GM18526 (cell line): ENCODE measurements at regions not wholly inside any gene's neighbourhood (a gene's known extent, or its start where the extent isn't known, plus 50 kb on each side); places are given as distances from the start of the nearest gene placed in this dataset.
A peak's percentile ranks its signal among the peaks of the same experiment; 100 is the strongest.

ENCODE experiments used
- POLR2A ChIP-seq: IDR thresholded peaks from 3 replicates; pipeline ENCODE4 v1.6.1; 2011; ENCODE audit not compliant: insufficient read length; ENCODE audit errors: extremely low read depth

- TF ChIP-seq POLR2A = no peak
Observed at GRCh38 chr9:110129425-110129824, 78.5 kb downstream of the C9orf152 start.

- no peak for TF ChIP-seq POLR2A
Observed at GRCh38 chr9:110130211-110130610, 77.7 kb downstream of the C9orf152 start.

GRCh38 chr9:110130791-110131416 lies 77.1 kb downstream of the C9orf152 start:
- no peak for TF ChIP-seq POLR2A

GRCh38 chr9:110131499-110131898 lies 76.5 kb downstream of the C9orf152 start:
- TF ChIP-seq POLR2A = no peak

GRCh38 chr9:110133059-110133458 lies 74.9 kb downstream of the C9orf152 start:
- TF ChIP-seq POLR2A = no peak

- TF ChIP-seq POLR2A = no peak
Observed at GRCh38 chr9:110133608-110134210, 74.2 kb downstream of the C9orf152 start.

- no peak for TF ChIP-seq POLR2A
Observed at GRCh38 chr9:110135846-110136245, 72.1 kb downstream of the C9orf152 start.

- TF ChIP-seq POLR2A = no peak
Observed at GRCh38 chr9:110136802-110137201, 71.2 kb downstream of the C9orf152 start.

- no peak for TF ChIP-seq POLR2A
Observed at GRCh38 chr9:110140276-110140675, 67.7 kb downstream of the C9orf152 start.

GRCh38 chr9:110141227-110141793 lies 66.6 kb downstream of the C9orf152 start:
- no peak for TF ChIP-seq POLR2A

- TF ChIP-seq POLR2A = no peak
Observed at GRCh38 chr9:110142253-110142652, 65.7 kb downstream of the C9orf152 start.

- TF ChIP-seq POLR2A = no peak
Observed at GRCh38 chr9:110142868-110143481, 65.0 kb downstream of the C9orf152 start.

- no peak for TF ChIP-seq POLR2A
Observed at GRCh38 chr9:110143485-110143884, 64.5 kb downstream of the C9orf152 start.

GRCh38 chr9:110143950-110144545 lies 63.9 kb downstream of the C9orf152 start:
- TF ChIP-seq POLR2A = peak; percentile 22

GRCh38 chr9:110146373-110146772 lies 61.6 kb downstream of the C9orf152 start:
- no peak for TF ChIP-seq POLR2A

- TF ChIP-seq POLR2A = peak; percentile 24
Observed at GRCh38 chr9:110148384-110148783, 59.6 kb downstream of the C9orf152 start.
